Hindlimb muscle (tissue), 1 donor: ENCODE measurements at regions not wholly inside any gene's neighbourhood (a gene's known extent, or its start where the extent isn't known, plus 50 kb on each side); places are given as distances from the start of the nearest gene placed in this dataset.
A peak's percentile ranks its signal among the peaks of the same experiment; 100 is the strongest.
"Not testable (repeated sequence)": the region's sequence is repeated elsewhere in the genome, so short reads cannot be mapped to it uniquely, and the experiment has no call there.

ENCODE experiments used
- DNase-seq: peaks from one replicate; pipeline ENCODE4 v3.0.0-alpha.2; 2013

DNA sequence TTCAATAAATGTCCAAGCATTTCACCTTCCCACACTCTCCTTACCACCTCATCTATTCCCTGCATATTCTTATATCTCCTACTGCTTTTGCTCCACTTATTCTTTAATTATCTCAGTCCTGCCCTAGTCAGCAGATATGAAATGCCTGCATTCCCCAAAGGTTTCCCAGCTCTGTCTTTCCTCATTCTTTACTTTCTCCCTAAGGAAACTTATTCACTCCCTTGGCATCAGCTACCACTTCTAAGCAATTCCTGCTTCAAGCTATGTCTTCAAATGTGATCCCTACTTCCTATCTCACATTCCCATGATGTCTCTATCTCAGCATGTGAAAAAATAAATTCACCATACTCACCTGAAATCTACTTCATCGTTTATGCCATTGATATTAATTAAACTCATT lies 111.8 kb downstream of the CAPZA3 start:
- DNase-seq = no peak

DNA sequence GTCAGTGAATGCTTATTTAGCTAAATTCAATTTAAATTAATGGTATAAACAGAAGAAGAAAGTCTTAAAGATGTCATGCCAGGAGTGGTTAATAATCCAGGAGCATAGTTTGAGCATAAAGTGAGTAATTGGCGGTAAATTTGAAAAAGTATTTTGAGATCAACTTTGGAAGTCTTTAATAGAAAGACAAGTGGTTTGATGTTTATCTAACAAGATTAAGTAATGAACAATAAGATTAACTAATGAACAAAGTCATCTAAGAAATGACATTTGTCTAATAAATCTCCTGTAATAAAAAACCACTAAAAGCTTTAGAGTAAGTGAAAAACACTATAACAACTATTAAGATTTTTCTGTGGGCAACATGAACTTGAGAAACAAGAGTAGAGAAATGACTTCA lies 112.8 kb downstream of the CAPZA3 start:
- DNase-seq = no peak

- DNase-seq = no peak
Observed at GRCh38 chr12:18851271-18851670, 113.4 kb downstream of the CAPZA3 start.

GRCh38 chr12:18853570-18854366 lies 115.8 kb downstream of the CAPZA3 start:
- DNase-seq = no peak

DNA sequence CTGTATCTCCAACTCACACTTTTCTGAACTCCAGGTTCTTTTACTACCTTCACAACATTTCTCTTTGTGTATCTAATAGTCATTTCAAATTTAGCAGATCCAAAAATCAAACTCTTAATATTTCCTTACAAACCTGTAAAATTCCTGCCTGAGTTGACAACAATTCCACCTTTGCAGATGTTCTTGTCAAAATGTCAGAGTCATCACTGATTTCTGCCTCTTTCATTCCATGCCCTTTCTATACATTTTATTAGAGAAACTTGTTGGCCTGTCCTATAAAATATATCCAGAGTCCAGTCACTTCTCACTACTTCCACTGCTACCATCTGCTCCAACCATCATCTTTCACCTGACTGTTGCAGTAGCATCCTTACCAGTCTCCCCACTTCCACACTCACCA lies 119.7 kb downstream of the CAPZA3 start:
- DNase-seq = no peak

GRCh38 chr12:18859400-18859799 lies 121.5 kb downstream of the CAPZA3 start:
- DNase-seq = no peak

- no peak for DNase-seq
Observed at GRCh38 chr12:18861287-18861858, 123.5 kb downstream of the CAPZA3 start.

DNA sequence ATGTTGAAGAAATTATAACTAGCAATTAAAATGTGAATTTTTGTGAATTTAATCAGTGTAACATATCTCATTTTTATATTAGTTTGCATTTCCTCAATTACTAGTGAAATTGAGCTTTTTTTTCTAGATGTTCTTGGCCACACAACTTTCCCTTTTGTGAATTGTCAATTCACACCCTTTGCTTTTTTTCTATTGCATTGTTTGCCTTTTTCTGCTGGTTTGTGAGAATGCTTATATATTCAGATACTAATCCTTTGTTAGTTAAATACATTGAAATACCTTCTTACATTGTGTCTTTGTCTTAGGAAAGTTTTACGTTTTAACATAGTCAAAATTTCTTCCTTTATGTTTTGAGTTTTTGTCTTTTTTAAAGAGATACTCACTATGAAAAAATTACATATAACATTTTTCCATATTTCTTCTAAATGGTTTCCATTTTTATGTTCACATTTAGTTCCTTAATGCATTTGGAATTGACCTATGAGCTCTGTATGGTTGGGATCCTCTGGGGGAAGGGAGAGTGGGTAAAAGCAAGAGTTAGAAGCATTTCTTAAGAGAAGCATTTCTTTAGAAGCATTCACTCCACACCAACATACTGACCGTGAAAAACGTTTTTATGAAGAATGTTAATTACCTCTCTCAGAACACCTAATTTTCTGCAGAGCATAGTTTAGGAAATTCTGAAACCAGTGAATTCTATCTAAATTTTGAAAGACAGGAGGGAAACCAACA lies 126.0 kb downstream of the CAPZA3 start:
- no peak for DNase-seq

DNA sequence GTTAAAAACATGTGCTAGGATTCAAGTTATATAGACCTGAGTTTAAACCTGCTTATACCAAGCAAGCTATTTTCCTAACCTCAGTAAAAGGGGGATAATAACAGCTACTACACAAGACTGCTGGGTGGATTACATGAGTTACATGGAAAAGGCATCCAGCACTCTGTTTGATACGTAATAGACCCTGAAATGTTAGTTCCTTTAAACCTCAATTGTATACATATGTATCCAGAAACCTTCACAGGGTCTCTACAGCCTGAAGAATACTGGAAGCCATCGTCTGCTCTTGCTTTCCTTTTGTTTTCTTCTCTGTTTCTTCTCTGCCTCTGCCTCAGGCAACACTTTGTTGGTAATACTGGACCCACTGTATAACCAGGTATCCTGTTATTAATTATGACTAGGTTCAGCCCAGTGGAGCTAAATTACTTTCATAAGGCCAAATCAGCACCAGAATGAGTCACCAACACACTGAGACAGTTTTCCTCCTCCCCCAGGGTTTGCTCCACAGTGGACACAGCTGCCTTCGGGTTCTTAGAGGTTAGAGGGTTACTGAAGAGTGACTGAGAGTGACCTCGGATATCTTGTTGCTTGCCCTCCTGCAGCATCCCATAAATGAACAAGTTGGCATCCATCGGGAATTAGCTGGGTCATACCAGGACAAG lies 127.1 kb downstream of the CAPZA3 start:
- DNase-seq = no peak

DNA sequence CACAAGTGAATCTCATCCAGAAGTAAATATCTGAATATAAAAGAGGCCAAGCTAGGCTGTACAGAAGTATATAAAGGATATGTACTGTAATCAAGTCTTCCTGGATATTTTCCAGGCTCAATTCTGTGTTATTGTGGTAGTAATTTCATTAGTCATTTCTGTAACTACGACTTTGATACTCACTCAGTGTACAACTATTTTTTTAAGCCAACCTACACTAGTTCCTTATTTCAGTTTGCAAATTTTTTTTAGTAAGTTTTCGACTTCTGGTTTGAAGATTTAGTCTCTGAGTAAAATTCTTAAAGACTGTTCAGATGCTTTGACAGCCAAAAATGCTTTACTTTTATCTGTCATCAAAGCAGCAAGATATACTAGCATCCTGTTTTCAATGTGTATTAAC lies 130.8 kb downstream of the CAPZA3 start:
- DNase-seq = no peak

GRCh38 chr12:18872770-18873169 lies 134.9 kb downstream of the CAPZA3 start:
- no peak for DNase-seq

GRCh38 chr12:18878676-18879180 lies 140.8 kb downstream of the CAPZA3 start:
- DNase-seq = no peak

DNA sequence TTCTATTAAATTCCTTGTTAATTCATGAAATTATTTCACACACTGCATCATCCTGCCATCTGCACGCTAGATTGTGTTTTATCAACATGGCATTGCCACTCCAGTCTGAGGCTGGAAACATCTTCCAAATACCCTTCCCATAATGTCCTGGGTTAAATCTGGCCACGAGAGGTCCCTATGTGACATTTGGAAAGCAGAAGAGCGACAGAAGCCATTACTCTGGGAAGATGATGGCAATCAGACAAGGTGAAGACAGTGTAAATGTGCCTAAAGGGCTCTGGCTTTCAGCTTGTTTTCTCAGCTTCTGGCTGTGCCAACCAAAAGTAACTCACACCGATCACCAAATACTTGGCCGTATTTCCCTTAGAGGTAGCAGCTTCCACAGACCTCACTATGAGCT lies 144.8 kb downstream of the CAPZA3 start:
- no peak for DNase-seq

GRCh38 chr12:18886962-18887361 lies 149.0 kb downstream of the CAPZA3 start:
- DNase-seq = no peak

- DNase-seq = no peak
Observed at GRCh38 chr12:18887368-18887767, 149.4 kb downstream of the CAPZA3 start.

DNA sequence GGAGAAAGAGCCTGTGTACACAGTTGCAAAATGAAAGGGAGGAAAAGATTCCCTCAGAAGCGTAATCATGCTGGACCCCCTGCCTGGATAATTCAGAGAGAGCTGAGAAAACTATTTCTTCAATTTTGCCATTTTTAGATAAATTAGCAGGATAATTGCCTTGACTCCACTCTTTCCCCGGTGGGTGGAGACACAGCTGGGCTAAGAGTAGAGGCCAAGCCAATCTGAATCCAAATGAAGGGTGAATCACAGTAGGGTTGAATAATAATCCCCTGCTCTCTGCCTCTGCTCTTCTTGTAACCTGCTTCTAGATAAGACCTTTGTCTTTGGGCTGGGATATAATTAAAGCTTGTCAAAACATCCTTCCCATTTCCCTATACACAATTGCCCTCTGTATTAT lies 150.1 kb downstream of the CAPZA3 start:
- no peak for DNase-seq

- not testable (repeated sequence) for DNase-seq
Observed at GRCh38 chr12:18890621-18891020, 152.7 kb downstream of the CAPZA3 start.

GRCh38 chr12:18895540-18895939 lies 157.6 kb downstream of the CAPZA3 start:
- DNase-seq = no peak

DNA sequence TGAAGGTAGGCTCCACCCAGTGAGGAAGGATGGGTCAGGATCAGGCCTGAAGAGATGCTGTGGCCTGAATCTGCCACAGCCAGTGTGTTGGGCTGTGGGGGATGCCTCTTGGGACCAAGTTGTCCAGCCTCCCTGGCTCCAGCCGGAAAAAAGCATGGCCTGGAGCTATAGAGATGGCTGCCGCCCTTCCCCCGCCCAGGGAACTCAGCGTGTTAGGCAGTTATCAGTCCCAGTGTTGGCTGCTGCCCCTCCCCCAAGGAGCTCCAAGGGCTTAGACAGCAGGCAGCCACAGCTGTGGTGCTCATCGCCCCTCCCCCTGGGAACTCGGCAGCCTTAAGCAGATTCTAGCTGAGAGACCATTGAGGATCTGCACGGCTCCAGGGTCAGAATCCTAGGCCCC lies 158.0 kb downstream of the CAPZA3 start:
- peak; percentile 11 for DNase-seq

GRCh38 chr12:18897823-18898222 lies 159.9 kb downstream of the CAPZA3 start:
- DNase-seq = no peak

- no peak for DNase-seq
Observed at GRCh38 chr12:18898470-18898869, 160.6 kb downstream of the CAPZA3 start.

- DNase-seq = no peak
Observed at GRCh38 chr12:18899162-18899561, 161.2 kb downstream of the CAPZA3 start.
